Fibroblast of the conjunctiva (primary cell): ENCODE measurements at regions not wholly inside any gene's neighbourhood (a gene's known extent, or its start where the extent isn't known, plus 50 kb on each side); places are given as distances from the start of the nearest gene placed in this dataset.
"Not testable (repeated sequence)": the region's sequence is repeated elsewhere in the genome, so short reads cannot be mapped to it uniquely, and the experiment has no call there.

Experiments
- DNase-seq: peaks from one replicate; pipeline ENCODE4 v3.0.0-alpha.2; 2010; ENCODE audit warnings: low read depth

DNA sequence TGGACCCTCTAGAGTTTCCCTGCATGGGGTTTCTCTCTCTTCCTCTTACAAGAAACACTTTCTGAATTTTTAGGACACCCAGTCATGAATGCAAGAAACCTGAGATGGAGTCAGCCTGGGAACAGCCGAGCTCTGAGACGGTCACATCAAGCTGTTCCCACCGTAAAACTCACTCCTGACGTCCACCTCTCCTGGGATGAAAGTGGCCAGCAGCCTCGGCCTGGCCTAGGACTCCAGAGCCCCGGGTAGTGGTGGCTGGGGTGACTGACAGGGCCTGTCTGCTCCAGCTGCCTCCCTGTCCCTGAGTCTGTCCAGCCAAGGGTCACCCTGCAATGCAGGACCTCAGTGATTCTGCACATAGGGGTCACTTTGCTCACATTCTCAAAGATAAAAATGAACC, 217.8 kb downstream of the SHOX start:
- no peak for DNase-seq

DNA sequence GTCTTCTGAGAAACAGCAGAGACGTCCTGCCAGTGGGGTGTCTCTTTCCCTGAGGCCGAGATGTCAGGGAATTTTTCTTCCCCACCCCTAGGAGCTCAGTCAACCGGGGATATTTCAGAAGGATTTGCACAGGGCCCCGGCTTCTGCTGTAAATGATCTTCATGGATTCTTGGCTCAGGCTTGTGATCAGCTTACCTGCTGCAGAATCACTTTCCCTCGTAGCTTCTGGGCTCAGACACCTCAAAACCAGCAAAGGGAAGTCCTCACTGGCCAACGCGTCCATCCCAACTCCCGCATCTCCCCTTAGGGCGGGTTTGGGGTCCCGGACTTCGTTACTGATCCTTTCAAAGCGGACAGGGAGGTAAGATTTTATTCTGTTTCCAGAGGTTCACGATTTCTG, 212.7 kb downstream of the SHOX start:
- no peak for DNase-seq

GRCh38 chrX:840556-840955, 210.0 kb downstream of the SHOX start:
- DNase-seq = no peak

DNA sequence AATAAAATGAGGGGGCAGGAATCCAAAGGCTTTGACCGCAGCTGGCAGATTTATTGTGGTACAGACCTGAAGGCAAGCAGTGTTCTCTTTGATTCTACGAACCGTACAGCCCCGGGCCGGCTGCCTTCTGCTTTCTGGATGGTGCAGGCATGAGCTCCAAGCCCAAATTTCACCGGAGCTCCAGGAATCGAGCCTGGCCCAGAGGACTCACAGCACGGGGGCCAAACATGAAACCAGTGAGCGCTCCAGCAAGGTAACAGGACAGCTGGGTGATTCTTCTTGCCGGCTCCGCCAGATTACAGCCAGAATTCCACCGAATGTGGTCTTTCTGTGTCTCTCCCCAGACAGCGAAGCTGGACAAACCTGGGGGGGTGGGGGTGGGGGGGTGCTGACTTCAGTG, 208.1 kb downstream of the SHOX start:
- DNase-seq = not testable (repeated sequence)

DNA sequence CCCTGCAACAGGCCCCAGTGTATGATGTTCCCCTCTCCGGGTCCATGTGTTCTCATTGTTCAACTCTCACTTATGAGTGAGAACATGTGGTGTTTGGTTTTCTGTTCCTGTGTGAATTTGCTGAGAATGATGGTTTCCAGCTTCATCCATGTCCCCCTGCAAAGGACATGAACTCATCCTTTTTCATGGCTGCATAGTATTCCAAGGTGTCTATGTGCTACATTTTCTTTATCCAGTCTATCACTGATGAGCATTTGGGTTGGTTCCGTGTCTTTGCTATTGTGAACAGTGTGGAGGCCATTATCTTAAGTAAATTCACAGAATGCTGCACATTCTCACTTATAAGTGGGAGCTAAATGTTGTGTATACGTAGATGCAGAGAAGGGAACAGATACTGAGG, 205.3 kb downstream of the SHOX start:
- DNase-seq = not testable (repeated sequence)

DNA sequence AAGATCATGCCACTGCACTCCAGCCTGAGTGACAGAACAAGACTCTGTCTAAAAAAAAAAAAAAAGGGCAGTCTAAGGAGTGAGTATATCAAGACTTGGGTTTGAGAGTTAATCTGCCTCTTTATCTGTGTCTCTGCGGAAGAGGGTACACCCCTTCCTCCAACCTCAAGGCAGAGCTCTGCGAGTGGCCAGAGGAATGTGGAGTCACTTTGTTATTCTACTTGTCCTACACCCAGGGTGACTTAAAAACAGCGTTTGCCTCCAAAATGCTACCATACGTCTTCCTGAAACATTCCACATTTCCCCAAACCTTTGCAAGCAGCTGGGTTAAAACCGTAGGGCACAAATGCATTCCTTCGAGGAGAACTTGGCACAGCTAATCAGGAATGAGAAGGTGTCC, 199.9 kb downstream of the SHOX start:
- no peak for DNase-seq

DNA sequence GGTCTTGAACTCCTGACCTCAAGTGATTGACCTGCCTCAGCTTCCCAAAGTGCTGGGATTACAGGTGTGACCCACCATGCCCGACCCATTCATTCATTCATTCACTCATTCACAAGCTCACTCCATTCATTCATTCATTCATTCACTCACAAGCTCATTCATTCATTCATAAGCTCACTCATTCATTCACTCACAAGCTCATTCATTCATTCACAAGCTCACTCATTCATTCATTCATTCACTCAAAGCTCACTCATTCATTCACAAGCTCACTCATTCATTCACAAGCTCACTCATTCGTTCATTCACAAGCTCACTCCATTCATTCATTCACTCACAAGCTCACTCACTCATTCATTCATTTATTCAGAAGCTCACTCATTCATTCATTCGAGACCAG, 198.6 kb downstream of the SHOX start:
- DNase-seq = no peak

- DNase-seq = no peak
Measured at GRCh38 chrX:828411-828959, 197.9 kb downstream of the SHOX start.

- DNase-seq = no peak
Measured at GRCh38 chrX:826448-826847, 195.9 kb downstream of the SHOX start.

- peak; percentile 49 for DNase-seq
Measured at GRCh38 chrX:825991-826390, 195.4 kb downstream of the SHOX start.

- DNase-seq = not testable (repeated sequence)
Measured at GRCh38 chrX:823073-823472, 192.5 kb downstream of the SHOX start.

GRCh38 chrX:821327-822107, 190.9 kb downstream of the SHOX start:
- DNase-seq = no peak

GRCh38 chrX:819684-820083, 189.1 kb downstream of the SHOX start:
- DNase-seq = no peak

- DNase-seq = no peak
Measured at GRCh38 chrX:817759-818300, 187.2 kb downstream of the SHOX start.

DNA sequence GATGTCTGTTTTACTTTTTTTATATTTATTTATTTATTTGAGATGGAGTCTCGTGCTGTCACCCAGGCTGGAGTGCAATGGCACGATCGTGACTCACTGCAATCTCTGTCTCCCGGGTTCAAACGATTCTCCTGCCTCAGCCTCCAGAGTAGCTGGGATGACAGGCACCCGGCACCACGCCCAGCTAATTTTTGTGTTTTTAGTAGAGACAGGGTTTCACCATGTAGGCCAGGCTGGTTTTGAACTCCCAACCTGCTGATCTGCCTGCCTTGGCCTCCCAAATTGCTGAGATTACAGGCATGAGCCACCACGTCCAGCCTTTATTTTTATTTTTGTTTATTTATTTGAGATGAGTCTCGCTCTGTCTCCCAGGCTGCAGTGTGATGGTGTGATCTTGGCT, 186.6 kb downstream of the SHOX start:
- not testable (repeated sequence) for DNase-seq

- no peak for DNase-seq
Measured at GRCh38 chrX:816411-816810, 185.8 kb downstream of the SHOX start.

DNA sequence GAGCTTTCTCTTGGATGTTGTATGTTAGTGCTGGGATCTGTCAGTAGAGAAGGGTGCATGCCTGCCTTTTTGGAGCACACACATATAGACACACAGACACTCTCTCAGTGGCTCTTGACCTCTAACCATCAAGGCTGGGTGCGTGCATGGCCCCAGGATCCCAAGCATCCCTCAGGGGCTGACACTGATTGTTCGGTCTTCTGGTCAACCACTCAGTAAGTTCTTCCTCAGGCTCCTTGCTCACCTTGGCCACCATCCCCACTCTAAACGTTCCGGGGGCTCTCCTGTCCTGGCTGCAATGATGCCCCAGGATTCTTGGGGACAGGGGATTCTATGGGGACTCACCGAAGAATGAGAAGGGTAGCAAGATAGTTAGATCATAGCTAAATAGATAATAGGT, 179.6 kb downstream of the SHOX start:
- DNase-seq = no peak

GRCh38 chrX:809081-809480, 178.5 kb downstream of the SHOX start:
- DNase-seq = no peak

GRCh38 chrX:806586-806985, 176.0 kb downstream of the SHOX start:
- no peak for DNase-seq

DNA sequence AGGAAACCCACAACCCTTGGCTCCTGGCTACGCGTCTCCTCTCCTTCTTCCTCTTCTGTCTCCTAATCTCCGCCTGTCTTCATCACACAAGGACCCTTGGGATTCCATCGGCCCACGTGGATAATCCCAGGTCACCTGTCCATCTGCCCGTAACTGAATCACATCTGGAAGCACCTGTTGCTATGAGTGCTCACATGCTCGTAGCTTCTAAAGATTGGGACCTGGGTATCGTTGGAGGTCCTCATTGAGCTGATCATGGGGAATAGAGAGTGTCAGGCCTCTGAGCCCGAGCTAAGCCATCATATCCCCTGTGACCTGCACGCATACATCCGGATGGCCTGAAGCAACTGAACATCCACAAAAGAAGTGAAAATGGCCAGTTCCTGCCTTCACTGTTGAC, 175.4 kb downstream of the SHOX start:
- no peak for DNase-seq

DNA sequence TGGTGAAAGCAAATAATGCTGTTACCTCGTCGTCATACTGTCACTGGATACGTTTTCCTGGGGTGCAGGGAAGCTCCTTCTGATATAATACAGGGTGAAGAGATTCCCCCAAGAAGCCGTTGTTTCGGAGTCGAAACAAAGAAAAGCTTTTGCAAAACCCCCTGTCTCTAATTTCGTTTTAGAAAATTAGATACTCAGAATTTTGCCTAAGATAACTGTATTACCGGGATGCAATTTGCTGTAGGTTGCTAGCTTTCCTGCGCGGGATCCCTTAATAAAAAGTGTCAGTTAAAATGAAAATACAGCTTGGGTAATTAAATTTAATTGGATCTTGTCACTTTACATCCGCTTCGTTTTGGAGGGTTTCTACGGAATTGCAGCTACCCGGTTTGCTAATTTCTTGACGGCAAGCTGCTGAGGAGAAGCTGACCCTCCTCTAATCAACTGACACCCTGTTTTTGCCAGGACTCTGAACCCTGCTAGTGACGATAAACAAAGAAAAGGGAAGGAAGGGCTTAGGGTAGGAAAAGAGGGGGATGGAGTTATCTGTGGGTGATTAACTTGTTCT, 174.6 kb downstream of the SHOX start:
- no peak for DNase-seq

DNA sequence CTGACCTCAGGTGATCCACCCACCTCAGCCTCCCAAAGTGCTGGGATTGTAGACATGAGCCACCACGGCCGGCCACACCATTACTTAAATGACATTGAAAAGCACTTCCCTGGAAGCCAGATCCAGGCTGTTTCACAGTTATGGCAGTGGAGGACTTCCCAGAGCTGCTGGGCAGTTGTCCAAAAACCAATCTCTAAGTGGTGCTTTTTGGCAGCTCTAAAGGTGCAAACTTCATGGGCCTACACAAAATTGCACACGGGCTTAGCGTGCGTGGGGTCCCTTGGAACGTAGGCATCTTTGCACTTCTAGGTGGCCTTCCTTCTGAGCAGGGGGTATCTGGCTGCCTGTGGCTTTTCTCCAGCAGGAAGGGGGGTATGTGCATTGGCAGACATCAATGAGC, 172.3 kb downstream of the SHOX start:
- DNase-seq = no peak

GRCh38 chrX:799808-800207, 169.2 kb downstream of the SHOX start:
- no peak for DNase-seq
